B cell (primary cell): ENCODE measurements at regions not wholly inside any gene's neighbourhood (a gene's known extent, or its start where the extent isn't known, plus 50 kb on each side); places are given as distances from the start of the nearest gene placed in this dataset.

Experiments
- ATAC-seq: fragments of 200-7000 bp; cut with Tn5 transposase; one replicate; pipeline ENCODE4 v1.10.0; 2021; ENCODE audit warnings: low read depth, mild to moderate bottlenecking, moderate number of reproducible peaks, moderate library complexity
- CTCF ChIA-PET: fragments of 350-600 bp; sonication (Branson Sonifier 250); formaldehyde crosslinking; loops from one replicate; lab custom pipeline; 2021; ENCODE audit warnings: antibody characterized with exemption, inconsistent platforms; lab: Charles Lee
- POLR2A ChIA-PET: fragments of 350-600 bp; sonication (Branson Sonifier 250); formaldehyde crosslinking; loops from one replicate; lab custom pipeline; 2021; ENCODE audit warnings: antibody characterized with exemption; lab: Charles Lee
- DNase-seq: peaks from one replicate; pipeline ENCODE4 v3.0.0; 2013
- H2AFZ ChIP-seq: 2 replicates; pipeline ENCODE4 v1.6.1; 2012; ENCODE audit warnings: mild to moderate bottlenecking, low read depth, low read length; ENCODE audit not compliant: insufficient read depth, poor library complexity, severe bottlenecking
- H3K27ac ChIP-seq, 2 donors: 1 replicate in 1 of 2; 2 replicates in 1 of 2; pipeline ENCODE4 v1.5.1; 2012 to 2013; ENCODE audit warnings: low read length in 2 of 2, mild to moderate bottlenecking in 2 of 2, moderate library complexity in 1 of 2
- H3K27me3 ChIP-seq, 4 experiments: fragments of 200-600 bp in 1 of 4; sonication (generic) in 1 of 4; replicated peaks in 1 of 4; 1 replicate in 2 of 4; 2 replicates in 2 of 4; pipeline versions ENCODE4 v1.6.1 to v1.7.0; 2013 to 2016; ENCODE audit warnings: low read length in 3 of 4, mild to moderate bottlenecking in 2 of 4, mixed read lengths in 1 of 4, moderate library complexity in 1 of 4; ENCODE audit not compliant: insufficient read depth in 4 of 4, control insufficient read depth in 3 of 4; ENCODE audit errors: control extremely low read depth in 1 of 4
- H3K36me3 ChIP-seq, 2 experiments: replicated peaks in 1 of 2; 1 replicate in 1 of 2; 2 replicates in 1 of 2; pipeline versions ENCODE4 v1.6.1 to v1.7.1; 2013; ENCODE audit warnings: low read length in 1 of 2; ENCODE audit not compliant: insufficient read depth in 2 of 2, control insufficient read depth in 1 of 2; ENCODE audit errors: control extremely low read depth in 1 of 2, extremely low read depth in 1 of 2
- H3K4me1 ChIP-seq, 2 donors: fragments of 200-600 bp in 1 of 2; sonication (generic) in 1 of 2; 1 replicate in 1 of 2; 2 replicates in 1 of 2; pipeline versions ENCODE4 v1.5.1 to v1.6.1; 2013 to 2017; ENCODE audit warnings: low read length in 2 of 2; ENCODE audit not compliant: control insufficient read depth in 2 of 2, insufficient read depth in 2 of 2
- H3K4me2 ChIP-seq: replicated peaks from 2 replicates; pipeline ENCODE3; 2012; ENCODE audit warnings: mild to moderate bottlenecking, low read depth, low read length; ENCODE audit not compliant: poor library complexity, severe bottlenecking
- H3K4me3 ChIP-seq, 5 experiments: fragments of 200-600 bp in 1 of 5; sonication (generic) in 1 of 5; 1 replicate in 3 of 5; 2 replicates in 2 of 5; pipeline versions ENCODE4 v1.5.1 to v1.7.0; 2011 to 2016; ENCODE audit warnings: low read length in 4 of 5, mild to moderate bottlenecking in 4 of 5, low read depth in 2 of 5, control low read depth in 1 of 5, moderate library complexity in 1 of 5; ENCODE audit not compliant: insufficient read depth in 1 of 5; ENCODE audit errors: control extremely low read depth in 1 of 5, extremely low read depth in 1 of 5
- H3K79me2 ChIP-seq: fragments of 200-600 bp; sonication (generic); one replicate; pipeline ENCODE4 v1.6.0; 2016; ENCODE audit warnings: low read length; ENCODE audit not compliant: control insufficient read depth, insufficient read depth
- H3K9ac ChIP-seq: fragments of 200-600 bp; sonication (generic); 2 replicates; pipeline ENCODE4 v1.6.1; 2017; ENCODE audit warnings: mild to moderate bottlenecking, low read length, moderate library complexity
- H3K9me3 ChIP-seq, 3 donors: one replicate each; pipeline versions ENCODE4 v1.6.1 to v1.7.1; 2013; ENCODE audit warnings: low read length in 2 of 3; ENCODE audit not compliant: control insufficient read depth in 2 of 3, insufficient read depth in 1 of 3; ENCODE audit errors: control extremely low read depth in 1 of 3
- H4K20me1 ChIP-seq: 2 replicates; pipeline ENCODE4 v1.6.0; 2012; ENCODE audit warnings: mild to moderate bottlenecking, low read length; ENCODE audit not compliant: insufficient read depth, control insufficient read depth, poor library complexity, severe bottlenecking
- H3K27ac Mint-ChIP-seq: one replicate; pipeline ENCODE4 v1.8.0; 2021; ENCODE audit warnings: mixed read lengths
- H3K27me3 Mint-ChIP-seq: one replicate; pipeline ENCODE4 v1.8.0; 2021; ENCODE audit warnings: mixed read lengths
- H3K4me1 Mint-ChIP-seq: one replicate; pipeline ENCODE4 v1.8.0; 2021; ENCODE audit warnings: mixed read lengths
- H3K4me3 Mint-ChIP-seq: one replicate; pipeline ENCODE4 v1.8.0; 2021; ENCODE audit warnings: mixed read lengths
- H3K9me3 Mint-ChIP-seq: one replicate; pipeline ENCODE4 v1.8.0; 2022; ENCODE audit warnings: mixed read lengths; ENCODE audit not compliant: insufficient read depth
- EZH2 ChIP-seq: IDR thresholded peaks from 2 replicates; pipeline ENCODE4 v1.6.1; 2012; ENCODE audit warnings: borderline replicate concordance, low read depth, mild to moderate bottlenecking, moderate library complexity, low read length; ENCODE audit not compliant: insufficient read depth, poor library complexity, severe bottlenecking
- WGBS: methylation state at CpG from one replicate; pipeline ENCODE4 v1.1.5; 2013; ENCODE audit warnings: missing lambda C conversion rate; ENCODE audit not compliant: insufficient coverage; 5-methylcytosine and 5-hydroxymethylcytosine counted together
- intact Hi-C: fragments of 100-400 bp; cut with micrococcal nuclease; formaldehyde crosslinking; loops from one replicate; pipeline ENCODE4 v1.10.0; 2022
- TF ChIP-seq, protein P1 (sequence below): fragments of 200-600 bp; IDR thresholded peaks from one replicate; pipeline ENCODE4 v1.8.0; 2022; ENCODE audit warnings: antibody characterized with exemption, mild to moderate bottlenecking

DNA sequence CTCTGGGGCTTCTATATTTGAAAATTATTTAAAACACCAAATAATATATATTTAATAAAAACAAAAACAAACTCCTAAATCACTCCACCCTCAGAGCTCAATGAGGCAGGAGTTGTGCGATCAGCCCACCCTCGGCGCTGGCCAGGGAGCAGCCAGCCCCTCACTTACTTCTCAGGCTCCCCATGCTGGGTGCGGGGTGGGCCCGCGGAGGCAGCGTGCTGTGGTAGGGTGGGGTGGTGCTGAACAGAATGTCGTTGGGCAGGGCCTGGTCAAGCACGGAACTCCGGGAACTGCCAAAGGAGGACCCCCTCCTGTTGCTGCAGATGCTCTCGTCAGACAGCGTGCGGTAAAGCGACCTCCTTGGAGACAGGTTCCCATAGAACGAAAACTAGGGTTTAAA is 204.5 kb downstream of the SIPA1L2 start:
- WGBS, result 95% methylated on average over 12 of the region's 15 CpGs
- ChIA-PET POLR2A (no interaction called here), CTCF (no interaction called here)
- TF ChIP-seq, protein P1, sequence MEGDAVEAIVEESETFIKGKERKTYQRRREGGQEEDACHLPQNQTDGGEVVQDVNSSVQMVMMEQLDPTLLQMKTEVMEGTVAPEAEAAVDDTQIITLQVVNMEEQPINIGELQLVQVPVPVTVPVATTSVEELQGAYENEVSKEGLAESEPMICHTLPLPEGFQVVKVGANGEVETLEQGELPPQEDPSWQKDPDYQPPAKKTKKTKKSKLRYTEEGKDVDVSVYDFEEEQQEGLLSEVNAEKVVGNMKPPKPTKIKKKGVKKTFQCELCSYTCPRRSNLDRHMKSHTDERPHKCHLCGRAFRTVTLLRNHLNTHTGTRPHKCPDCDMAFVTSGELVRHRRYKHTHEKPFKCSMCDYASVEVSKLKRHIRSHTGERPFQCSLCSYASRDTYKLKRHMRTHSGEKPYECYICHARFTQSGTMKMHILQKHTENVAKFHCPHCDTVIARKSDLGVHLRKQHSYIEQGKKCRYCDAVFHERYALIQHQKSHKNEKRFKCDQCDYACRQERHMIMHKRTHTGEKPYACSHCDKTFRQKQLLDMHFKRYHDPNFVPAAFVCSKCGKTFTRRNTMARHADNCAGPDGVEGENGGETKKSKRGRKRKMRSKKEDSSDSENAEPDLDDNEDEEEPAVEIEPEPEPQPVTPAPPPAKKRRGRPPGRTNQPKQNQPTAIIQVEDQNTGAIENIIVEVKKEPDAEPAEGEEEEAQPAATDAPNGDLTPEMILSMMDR, result no peak
- no peak for TF ChIP-seq EZH2
- Histone ChIP-seq H3K4me3 (no peak overlapping the region), H3K4me1 (no peaks in the 10 kb centered on the region), H3K4me2 (no peak overlapping the region), H3K9ac (no peak overlapping the region), H3K9me3 (no peaks in the 10 kb centered on the region), H4K20me1 (no peaks in the 10 kb centered on the region), H3K27ac (no peak overlapping the region), H2AFZ (no peak overlapping the region), H3K36me3 (no peaks in the 10 kb centered on the region), H3K27me3 (no peaks in the 10 kb centered on the region), H3K79me2 (no peaks in the 10 kb centered on the region)
- no peaks in the 10 kb centered on the region for H3K9me3 Mint-ChIP-seq
- H3K4me3 Mint-ChIP-seq, result no peak overlapping the region
- DNase-seq, result no peak
- no peaks in the 10 kb centered on the region for H3K4me1 Mint-ChIP-seq
- no peak overlapping the region for H3K27ac Mint-ChIP-seq
- ATAC-seq, result no peak
- intact Hi-C loops, result no loop called here
- H3K27me3 Mint-ChIP-seq, result no peaks in the 10 kb centered on the region

DNA sequence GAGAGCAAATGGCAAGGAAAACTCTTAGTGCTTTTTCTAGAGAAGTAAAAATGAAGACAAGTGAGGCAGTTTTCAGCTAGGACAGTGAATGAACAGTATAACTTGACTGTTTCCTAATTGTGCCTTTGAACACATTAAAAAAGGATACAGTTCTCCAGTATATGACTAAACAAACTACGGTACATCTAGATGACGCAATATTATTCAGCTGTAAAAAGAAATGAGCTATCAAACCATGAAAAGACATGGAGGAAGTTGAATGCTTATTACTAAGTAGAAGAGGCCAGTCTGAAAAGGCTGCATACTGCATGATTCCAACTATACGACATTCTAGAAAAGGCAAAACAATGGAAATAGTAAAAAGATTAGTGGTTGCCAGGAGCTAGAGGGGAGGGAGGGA is 206.3 kb downstream of the SIPA1L2 start:
- H3K9me3 Mint-ChIP-seq, result no peaks in the 10 kb centered on the region
- H3K79me2 ChIP-seq, result no peaks in the 10 kb centered on the region
- H3K4me3 Mint-ChIP-seq, result no peak overlapping the region
- intact Hi-C loops, result no loop called here
- no peak overlapping the region for H3K27ac Mint-ChIP-seq
- ChIA-PET POLR2A (no interaction called here), CTCF (no interaction called here)
- H3K36me3 ChIP-seq, result no peaks in the 10 kb centered on the region
- H3K4me2 ChIP-seq, result no peak overlapping the region
- no peak overlapping the region for H3K27ac ChIP-seq
- no peaks in the 10 kb centered on the region for H3K4me1 Mint-ChIP-seq
- TF ChIP-seq, protein P1, result no peak
- TF ChIP-seq EZH2, result no peak
- no peak overlapping the region for H3K4me3 ChIP-seq
- H3K27me3 Mint-ChIP-seq, result no peaks in the 10 kb centered on the region
- no peak overlapping the region for H3K9ac ChIP-seq
- DNase-seq (no peak), ATAC-seq (no peak)
- no peaks in the 10 kb centered on the region for H3K4me1 ChIP-seq
- H4K20me1 ChIP-seq, result no peaks in the 10 kb centered on the region
- no peak overlapping the region for H2AFZ ChIP-seq
- H3K27me3 ChIP-seq, result no peaks in the 10 kb centered on the region
- no peaks in the 10 kb centered on the region for H3K9me3 ChIP-seq
- WGBS, result 100% methylated on average over 1 of the region's 3 CpGs
